Naive thymus-derived CD4-positive, alpha-beta T cell (primary cell): ENCODE measurements at regions not wholly inside any gene's neighbourhood (a gene's known extent, or its start where the extent isn't known, plus 50 kb on each side); places are given as distances from the start of the nearest gene placed in this dataset.

Experiments used
- ATAC-seq: fragments of 150-1000 bp; cut with Tn5 transposase; 2 replicates; pipeline ENCODE4 v1.10.0; 2021; ENCODE audit warnings: mild to moderate bottlenecking, moderate library complexity
- CTCF ChIA-PET: fragments of 350-600 bp; sonication (Branson Sonifier 250); formaldehyde crosslinking; loops from one replicate; lab custom pipeline; 2021; ENCODE audit warnings: antibody characterized with exemption; lab: Charles Lee
- POLR2A ChIA-PET: fragments of 350-600 bp; sonication (Branson Sonifier 250); formaldehyde crosslinking; loops from one replicate; lab custom pipeline; 2021; ENCODE audit warnings: antibody characterized with exemption, inconsistent platforms; lab: Charles Lee
- DNase-seq, 9 donors: peaks; one replicate each; pipeline versions ENCODE4 v3.0.0 to v3.0.0-alpha.2; 2020 to 2022; ENCODE audit warnings: mixed read lengths in 1 of 9
- H3K27ac ChIP-seq: one replicate; pipeline ENCODE4 v1.7.0; 2013; ENCODE audit warnings: mild to moderate bottlenecking, low read depth, low read length, moderate library complexity
- H3K27me3 ChIP-seq, 2 donors: one replicate each; pipeline ENCODE4 v1.7.0; 2013; ENCODE audit warnings: low read length in 2 of 2, mild to moderate bottlenecking in 2 of 2, moderate library complexity in 2 of 2; ENCODE audit not compliant: control insufficient read depth in 2 of 2, insufficient read depth in 2 of 2
- H3K36me3 ChIP-seq, 3 experiments: 1 replicate in 2 of 3; 2 replicates in 1 of 3; pipeline ENCODE4 v1.7.0; 2013; ENCODE audit warnings: low read length in 3 of 3, mild to moderate bottlenecking in 3 of 3, moderate library complexity in 1 of 3; ENCODE audit not compliant: insufficient read depth in 3 of 3, control insufficient read depth in 2 of 3
- H3K4me1 ChIP-seq, 2 donors: one replicate each; pipeline ENCODE4 v1.7.0; 2013; ENCODE audit warnings: low read length in 2 of 2, mild to moderate bottlenecking in 2 of 2, moderate library complexity in 1 of 2; ENCODE audit not compliant: control insufficient read depth in 2 of 2, insufficient read depth in 2 of 2
- H3K4me3 ChIP-seq: 2 replicates; pipeline ENCODE4 v1.7.0; 2013; ENCODE audit warnings: mild to moderate bottlenecking, low read length
- H3K9me3 ChIP-seq, 3 experiments: 1 replicate in 2 of 3; 2 replicates in 1 of 3; pipeline ENCODE4 v1.7.0; 2013; ENCODE audit warnings: low read length in 3 of 3; ENCODE audit not compliant: control insufficient read depth in 2 of 3
- H3K27ac Mint-ChIP-seq, 9 donors: one replicate each; pipeline ENCODE4 v1.8.0; 2020 to 2022; ENCODE audit warnings: mixed read lengths in 9 of 9, mild to moderate bottlenecking in 8 of 9, moderate library complexity in 5 of 9, inconsistent platforms in 2 of 9
- H3K27me3 Mint-ChIP-seq, 5 donors: one replicate each; pipeline ENCODE4 v1.8.0; 2021 to 2022; ENCODE audit warnings: mixed read lengths in 5 of 5, mild to moderate bottlenecking in 1 of 5
- H3K36me3 Mint-ChIP-seq, 5 donors: one replicate each; pipeline ENCODE4 v1.8.0; 2020 to 2022; ENCODE audit warnings: mixed read lengths in 5 of 5, mild to moderate bottlenecking in 3 of 5, inconsistent platforms in 1 of 5
- H3K4me1 Mint-ChIP-seq, 7 donors: one replicate each; pipeline ENCODE4 v1.8.0; 2020 to 2022; ENCODE audit warnings: mixed read lengths in 7 of 7, mild to moderate bottlenecking in 3 of 7, inconsistent platforms in 1 of 7
- H3K4me3 Mint-ChIP-seq, 10 donors: one replicate each; pipeline ENCODE4 v1.8.0; 2020 to 2022; ENCODE audit warnings: mild to moderate bottlenecking in 10 of 10, mixed read lengths in 10 of 10, moderate library complexity in 6 of 10, inconsistent platforms in 2 of 10
- H3K9me3 Mint-ChIP-seq, 11 donors: one replicate each; pipeline ENCODE4 v1.8.0; 2020 to 2022; ENCODE audit warnings: mixed read lengths in 11 of 11, mild to moderate bottlenecking in 4 of 11, inconsistent platforms in 1 of 11, moderate library complexity in 1 of 11
- intact Hi-C, 2 donors: fragments of 100-400 bp; cut with micrococcal nuclease; formaldehyde crosslinking; loops; one replicate each; pipeline ENCODE4 v1.15.1; 2023

DNA sequence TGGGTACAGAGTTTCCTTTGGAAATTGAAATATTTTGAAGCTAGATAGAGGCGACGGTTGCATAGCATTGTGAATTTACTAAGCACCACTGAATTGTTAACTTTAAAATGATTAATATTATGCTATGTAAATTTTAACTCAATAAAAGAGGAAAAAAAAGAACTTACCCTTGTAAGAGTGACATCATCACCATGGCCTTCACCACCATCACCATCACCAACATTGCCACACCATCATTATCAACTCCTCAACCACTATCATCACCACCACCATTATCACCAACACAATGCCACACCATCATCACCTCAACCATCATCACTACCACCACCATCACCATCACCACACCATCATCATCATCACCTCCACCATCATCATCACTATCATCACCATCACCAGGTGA, 113.9 kb downstream of the TUBA3C start:
- H3K36me3 Mint-ChIP-seq: peaks cover 0 to 5% (median 0%) of the 10 kb centered on the region in 5 donors
- Histone ChIP-seq H3K36me3 (no peaks in the 10 kb centered on the region), H3K27me3 (no peaks in the 10 kb centered on the region), H3K27ac (no peak overlapping the region), H3K4me1 (no peaks in the 10 kb centered on the region), H3K4me3 (no peak overlapping the region), H3K9me3 (peaks cover 0 to 16% (median 0%) of the 10 kb centered on the region in 3 experiments)
- H3K27ac Mint-ChIP-seq: no peak overlapping the region
- no peaks in the 10 kb centered on the region for H3K27me3 Mint-ChIP-seq
- intact Hi-C loops: no loop called here
- CTCF ChIA-PET: no interaction called here
- H3K4me3 Mint-ChIP-seq: no peak overlapping the region
- peaks cover 4 to 22% (median 10%) of the 10 kb centered on the region in 11 donors for H3K9me3 Mint-ChIP-seq
- POLR2A ChIA-PET: no interaction called here
- H3K4me1 Mint-ChIP-seq: no peaks in the 10 kb centered on the region
- DNase-seq (no peak), ATAC-seq (no peak)

DNA sequence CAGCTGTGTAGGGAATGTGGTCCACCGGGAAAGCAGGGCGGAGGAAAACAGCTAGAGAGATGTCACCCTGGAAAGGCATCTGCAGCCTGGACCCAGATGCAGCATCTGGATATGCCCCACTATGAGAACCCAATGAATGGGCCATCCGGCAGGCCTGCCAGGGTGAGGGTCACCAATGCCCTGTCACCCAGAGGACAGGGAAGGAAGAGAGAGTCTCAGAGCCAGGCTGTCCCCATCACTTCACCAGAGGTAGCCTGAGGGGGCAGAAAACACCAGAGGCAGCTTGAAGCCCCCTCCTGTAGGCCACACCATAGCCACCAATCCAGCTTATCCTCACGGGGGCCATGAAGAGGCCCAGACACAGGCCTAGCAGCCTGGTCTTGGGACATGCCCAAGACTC, 118.8 kb downstream of the TUBA3C start:
- peaks cover 0 to 11% (median 0%) of the 10 kb centered on the region in 3 experiments for H3K9me3 ChIP-seq
- H3K36me3 ChIP-seq: no peaks in the 10 kb centered on the region
- no peak overlapping the region for H3K27ac ChIP-seq
- Mint-ChIP-seq H3K9me3 (peaks cover 4 to 23% (median 14%) of the 10 kb centered on the region in 11 donors), H3K4me3 (no peak overlapping the region), H3K27me3 (peaks cover 0 to 7% (median 0%) of the 10 kb centered on the region in 5 donors), H3K27ac (no peak overlapping the region), H3K4me1 (no peaks in the 10 kb centered on the region), H3K36me3 (peaks cover 0 to 5% (median 0%) of the 10 kb centered on the region in 5 donors)
- ChIA-PET CTCF (no interaction called here), POLR2A (no interaction called here)
- intact Hi-C loops: no loop called here
- no peak overlapping the region for H3K4me3 ChIP-seq
- ATAC-seq: no peak
- no peaks in the 10 kb centered on the region for H3K27me3 ChIP-seq
- no peaks in the 10 kb centered on the region for H3K4me1 ChIP-seq
- no peak for DNase-seq

GRCh38 chr13:19062019-19062646, 119.5 kb downstream of the TUBA3C start:
- ChIA-PET POLR2A (no interaction called here), CTCF (no interaction called here)
- no peaks in the 10 kb centered on the region for H3K27me3 ChIP-seq
- no peaks in the 10 kb centered on the region for H3K36me3 ChIP-seq
- H3K27me3 Mint-ChIP-seq: peaks cover 0 to 7% (median 0%) of the 10 kb centered on the region in 5 donors
- ATAC-seq (no peak), DNase-seq (no peak)
- no peak overlapping the region for H3K27ac ChIP-seq
- peaks cover 0 to 5% (median 0%) of the 10 kb centered on the region in 5 donors for H3K36me3 Mint-ChIP-seq
- H3K4me1 ChIP-seq: no peaks in the 10 kb centered on the region
- H3K4me3 ChIP-seq: no peak overlapping the region
- H3K9me3 Mint-ChIP-seq: peaks cover 4 to 23% (median 14%) of the 10 kb centered on the region in 11 donors
- intact Hi-C loops: no loop called here
- H3K4me1 Mint-ChIP-seq: no peaks in the 10 kb centered on the region
- H3K27ac Mint-ChIP-seq: no peak overlapping the region
- no peak overlapping the region for H3K4me3 Mint-ChIP-seq
- peaks cover 0 to 11% (median 0%) of the 10 kb centered on the region in 3 experiments for H3K9me3 ChIP-seq

GRCh38 chr13:19061278-19061677, 120.3 kb downstream of the TUBA3C start:
- ChIA-PET POLR2A (no interaction called here), CTCF (no interaction called here)
- Histone ChIP-seq H3K27me3 (no peaks in the 10 kb centered on the region), H3K36me3 (no peaks in the 10 kb centered on the region), H3K27ac (no peak overlapping the region), H3K4me3 (no peak overlapping the region), H3K9me3 (peaks cover 0 to 11% (median 0%) of the 10 kb centered on the region in 3 experiments), H3K4me1 (no peaks in the 10 kb centered on the region)
- no peak overlapping the region for H3K4me3 Mint-ChIP-seq
- DNase-seq (no peak), ATAC-seq (no peak)
- H3K4me1 Mint-ChIP-seq: no peaks in the 10 kb centered on the region
- H3K27me3 Mint-ChIP-seq: peaks cover 0 to 7% (median 0%) of the 10 kb centered on the region in 5 donors
- H3K27ac Mint-ChIP-seq: no peak overlapping the region
- peaks cover 4 to 22% (median 13%) of the 10 kb centered on the region in 11 donors for H3K9me3 Mint-ChIP-seq
- peaks cover 0 to 5% (median 0%) of the 10 kb centered on the region in 5 donors for H3K36me3 Mint-ChIP-seq
- intact Hi-C loops: no loop called here

GRCh38 chr13:19060311-19061002, 121.2 kb downstream of the TUBA3C start:
- DNase-seq (no peak), ATAC-seq (no peak)
- H3K9me3 ChIP-seq: peaks cover 0 to 11% (median 0%) of the 10 kb centered on the region in 3 experiments
- no peaks in the 10 kb centered on the region for H3K4me1 Mint-ChIP-seq
- H3K4me3 Mint-ChIP-seq: no peak overlapping the region
- peaks cover 0 to 5% (median 0%) of the 10 kb centered on the region in 5 donors for H3K36me3 Mint-ChIP-seq
- H3K4me3 ChIP-seq: no peak overlapping the region
- ChIA-PET CTCF (no interaction called here), POLR2A (no interaction called here)
- no peaks in the 10 kb centered on the region for H3K4me1 ChIP-seq
- intact Hi-C loops: no loop called here
- no peak overlapping the region for H3K27ac ChIP-seq
- H3K9me3 Mint-ChIP-seq: peaks cover 2 to 22% (median 10%) of the 10 kb centered on the region in 11 donors
- peaks cover 0 to 7% (median 0%) of the 10 kb centered on the region in 5 donors for H3K27me3 Mint-ChIP-seq
- H3K27ac Mint-ChIP-seq: no peak overlapping the region
- H3K36me3 ChIP-seq: no peaks in the 10 kb centered on the region
- H3K27me3 ChIP-seq: no peaks in the 10 kb centered on the region

DNA sequence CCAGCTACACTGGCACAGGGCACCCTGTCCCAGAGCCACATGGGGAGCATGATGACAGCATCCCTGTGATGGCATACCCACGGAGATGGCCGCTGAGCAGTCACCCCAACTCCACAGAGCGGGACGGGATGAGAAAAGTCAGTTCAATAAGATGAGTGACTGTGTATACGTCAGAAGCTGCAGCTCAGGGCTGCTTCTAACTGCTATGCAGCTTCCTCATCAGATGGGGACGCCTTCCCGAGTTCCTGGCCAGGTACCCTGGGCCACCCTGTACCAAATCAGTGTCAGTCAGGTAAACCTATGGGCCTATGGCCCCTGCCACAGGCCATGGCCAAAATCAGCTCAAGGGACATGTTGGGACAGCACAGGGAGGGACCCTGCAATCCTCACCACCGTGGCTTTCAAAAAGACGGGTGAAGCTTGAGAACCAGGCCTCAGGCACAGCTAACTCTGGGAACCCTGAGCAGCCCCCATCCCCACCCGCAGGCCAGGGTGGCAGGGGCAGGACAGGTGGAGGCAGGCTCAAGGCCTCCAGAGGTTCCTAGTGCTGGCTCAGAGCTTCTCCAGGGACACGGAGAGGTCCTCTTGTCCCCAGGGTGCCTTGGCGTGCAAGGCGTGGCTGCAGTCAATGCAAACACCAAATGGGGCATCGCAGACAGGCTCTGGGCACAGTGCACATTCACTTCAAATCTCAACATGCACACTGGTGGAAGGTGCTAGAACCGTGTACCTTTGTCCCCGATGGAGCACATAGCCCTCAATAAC, 122.4 kb downstream of the TUBA3C start:
- Histone ChIP-seq H3K4me1 (no peaks in the 10 kb centered on the region), H3K27me3 (no peaks in the 10 kb centered on the region), H3K4me3 (no peak overlapping the region), H3K27ac (no peak overlapping the region), H3K36me3 (no peaks in the 10 kb centered on the region), H3K9me3 (peaks cover 0 to 11% (median 0%) of the 10 kb centered on the region in 3 experiments)
- ChIA-PET POLR2A (no interaction called here), CTCF (no interaction called here)
- ATAC-seq (no peak), DNase-seq (no peak)
- Mint-ChIP-seq H3K4me3 (no peak overlapping the region), H3K36me3 (no peaks in the 10 kb centered on the region), H3K4me1 (no peaks in the 10 kb centered on the region), H3K27ac (no peak overlapping the region), H3K27me3 (peaks cover 0 to 7% (median 0%) of the 10 kb centered on the region in 5 donors), H3K9me3 (peaks cover 0 to 15% (median 4%) of the 10 kb centered on the region in 11 donors)
- intact Hi-C loops: no loop called here
